Panc1 (cell line): ENCODE measurements at regions not wholly inside any gene's neighbourhood (a gene's known extent, or its start where the extent isn't known, plus 50 kb on each side); places are given as distances from the start of the nearest gene placed in this dataset.

Experiments
- ATAC-seq: fragments of 200-7000 bp; cut with Tn5 transposase; 2 replicates; pipeline ENCODE4 v1.9.1; 2020; ENCODE audit warnings: mild to moderate bottlenecking, moderate library complexity
- BruUV-seq: library from RNA; stranded (reverse); fragments of 400-500 nt; replicated peaks from 2 replicates; lab custom pipeline; 2021; lab: Mats Ljungman, UMichigan
- CTCF ChIA-PET: fragments of 300-600 bp; sonication (Branson Sonifier 250); formaldehyde crosslinking; loops from one replicate; lab custom pipeline; 2022; ENCODE audit warnings: antibody characterized with exemption; lab: Charles Lee
- POLR2A ChIA-PET: fragments of 300-600 bp; sonication (Branson Sonifier 250); formaldehyde crosslinking; loops from one replicate; lab custom pipeline; 2022; ENCODE audit warnings: antibody characterized with exemption; lab: Charles Lee
- DNase-seq: peaks from one replicate; pipeline ENCODE4 v3.0.0-alpha.2; 2010; ENCODE audit warnings: low read depth, low spot score
- H3K27ac ChIP-seq: 2 replicates; pipeline ENCODE4 v1.5.1; 2011; ENCODE audit warnings: mild to moderate bottlenecking, low read length, inconsistent platforms
- H3K27me3 ChIP-seq: fragments of 200-500 bp; sonication (Bioruptor generic); 2 replicates; pipeline ENCODE4 v1.6.0; 2014; ENCODE audit warnings: low read length, inconsistent platforms; ENCODE audit not compliant: control insufficient read depth, insufficient read depth
- H3K36me3 ChIP-seq: fragments of 200-500 bp; sonication (Bioruptor generic); 2 replicates; pipeline ENCODE4 v1.5.1; 2014; ENCODE audit warnings: inconsistent platforms, mild to moderate bottlenecking, low read length, moderate library complexity; ENCODE audit not compliant: control insufficient read depth, insufficient read depth
- H3K4me1 ChIP-seq: 2 replicates; pipeline ENCODE4 v1.5.1; 2011; ENCODE audit warnings: inconsistent platforms, mild to moderate bottlenecking, low read length, moderate library complexity; ENCODE audit not compliant: control insufficient read depth, insufficient read depth
- H3K4me3 ChIP-seq, 2 experiments: 2 replicates each; pipeline ENCODE4 v1.5.1; 2011 to 2012; ENCODE audit warnings: low read depth in 2 of 2, low read length in 2 of 2, mild to moderate bottlenecking in 2 of 2, inconsistent platforms in 1 of 2, moderate library complexity in 1 of 2
- H3K9me3 ChIP-seq: fragments of 200-500 bp; sonication (Bioruptor generic); 2 replicates; pipeline ENCODE4 v1.5.1; 2014; ENCODE audit warnings: low read depth, mild to moderate bottlenecking, inconsistent platforms, low read length, moderate library complexity; ENCODE audit not compliant: control insufficient read depth, insufficient read depth
- CTCF ChIP-seq: fragments of 450-650 bp; IDR thresholded peaks from 2 replicates; pipeline ENCODE4 v1.5.1; 2017; ENCODE audit warnings: mild to moderate bottlenecking
- POLR2AphosphoS5 ChIP-seq: IDR thresholded peaks from 2 replicates; pipeline ENCODE4 v1.6.1; 2012; ENCODE audit warnings: mild to moderate bottlenecking, low read depth, low read length, moderate library complexity
- REST ChIP-seq, 2 experiments: IDR thresholded peaks; 2 replicates each; pipeline ENCODE4 v1.6.1; 2011 to 2012; ENCODE audit warnings: low read depth in 2 of 2, control low read depth in 1 of 2, low read length in 1 of 2, mild to moderate bottlenecking in 1 of 2, moderate library complexity in 1 of 2; ENCODE audit not compliant: insufficient read depth in 1 of 2
- SIN3A ChIP-seq: IDR thresholded peaks from 2 replicates; pipeline ENCODE4 v1.6.1; 2012; ENCODE audit warnings: low read depth, mild to moderate bottlenecking, low read length, moderate library complexity, borderline replicate concordance; ENCODE audit not compliant: insufficient read depth
- TCF7L2 ChIP-seq: IDR thresholded peaks from 2 replicates; pipeline ENCODE4 v1.6.1; 2011; ENCODE audit warnings: mild to moderate bottlenecking, low read depth, low read length, inconsistent platforms
- in situ Hi-C: cut with HindIII; loops from 2 replicates; pipeline ENCODE4 v1.10.0; 2016; ENCODE audit warnings: low sequenced_read_pairs, low pct_unique_long_range_greater_than_20kb
- intact Hi-C: fragments of 100-400 bp; cut with micrococcal nuclease; formaldehyde crosslinking; loops from one replicate; pipeline ENCODE4 v1.10.0; 2022; ENCODE audit not compliant: unreplicated experiment

GRCh38 chrX:915427-916229 is 285.0 kb downstream of the SHOX start:
- Histone ChIP-seq H3K4me3 (no peak overlapping the region), H3K9me3 (no peaks in the 10 kb centered on the region), H3K27me3 (no peaks in the 10 kb centered on the region), H3K27ac (no peak overlapping the region), H3K36me3 (no peaks in the 10 kb centered on the region), H3K4me1 (no peaks in the 10 kb centered on the region)
- in situ Hi-C loops: no loop called here
- no peak for TF ChIP-seq POLR2AphosphoS5
- TF ChIP-seq TCF7L2: no peak
- no peak for TF ChIP-seq SIN3A
- TF ChIP-seq CTCF: no peak
- TF ChIP-seq REST (IDR thresholded peaks at IDR 0.05; ENCODE audit: insufficient read depth in 1 of 2, low read depth in 2 of 2, low read length in 1 of 2): no peak
- BruUV-seq: no TSS peak
- CTCF ChIA-PET: no interaction called here
- POLR2A ChIA-PET: no interaction called here
- no peak for DNase-seq
- ATAC-seq: no peak; the same call in 1 of the 2 replicates
- intact Hi-C loops: no loop called here

- TF ChIP-seq CTCF (no peak), TCF7L2 (no peak), SIN3A (no peak), POLR2AphosphoS5 (no peak), REST (IDR thresholded peaks at IDR 0.05; ENCODE audit: insufficient read depth in 1 of 2, low read depth in 2 of 2, low read length in 1 of 2) (no peak)
- H3K27ac ChIP-seq: no peak overlapping the region
- BruUV-seq: no TSS peak
- no peaks in the 10 kb centered on the region for H3K9me3 ChIP-seq
- intact Hi-C loops: no loop called here
- in situ Hi-C loops: no loop called here
- H3K36me3 ChIP-seq: no peaks in the 10 kb centered on the region
- ATAC-seq: no peak
- no peaks in the 10 kb centered on the region for H3K27me3 ChIP-seq
- ChIA-PET CTCF (no interaction called here), POLR2A (no interaction called here)
- H3K4me3 ChIP-seq: no peak overlapping the region
- no peaks in the 10 kb centered on the region for H3K4me1 ChIP-seq
- DNase-seq: no peak
Observed at GRCh38 chrX:914206-914605, 283.6 kb downstream of the SHOX start.
